22Rv1 (cell line): ENCODE measurements at regions not wholly inside any gene's neighbourhood (a gene's known extent, or its start where the extent isn't known, plus 50 kb on each side); places are given as distances from the start of the nearest gene placed in this dataset.

ENCODE experiments used
- ZFX ChIP-seq: fragments of 450-650 bp; IDR thresholded peaks from 2 replicates; pipeline ENCODE4 v1.6.1; 2017; ENCODE audit warnings: antibody characterized with exemption, borderline replicate concordance
- TF ChIP-seq, protein P1 (sequence below): fragments of 450-650 bp; IDR thresholded peaks from 2 replicates; pipeline ENCODE4 v1.5.1; 2017; ENCODE audit warnings: mild to moderate bottlenecking

DNA sequence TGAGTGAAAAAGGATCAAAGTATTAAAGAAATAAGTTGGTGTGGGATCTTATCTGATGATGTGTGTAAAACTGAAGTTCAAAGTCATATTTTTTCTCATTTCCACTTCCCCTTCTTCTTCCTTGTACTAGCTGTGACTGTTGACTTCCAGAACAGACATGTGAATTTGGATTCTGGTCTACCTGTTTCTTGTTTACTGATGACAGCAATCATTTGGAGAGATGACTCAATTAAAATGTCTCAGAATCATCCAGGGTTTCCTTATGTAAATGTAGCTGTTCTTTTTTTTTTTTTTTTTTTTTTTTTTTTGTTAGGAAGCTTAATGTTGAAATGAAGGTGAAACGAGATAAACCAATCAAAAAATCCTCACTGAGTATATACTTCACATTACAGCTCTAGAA lies 819.9 kb upstream of the PIK3C3 start:
- TF ChIP-seq, protein P1, sequence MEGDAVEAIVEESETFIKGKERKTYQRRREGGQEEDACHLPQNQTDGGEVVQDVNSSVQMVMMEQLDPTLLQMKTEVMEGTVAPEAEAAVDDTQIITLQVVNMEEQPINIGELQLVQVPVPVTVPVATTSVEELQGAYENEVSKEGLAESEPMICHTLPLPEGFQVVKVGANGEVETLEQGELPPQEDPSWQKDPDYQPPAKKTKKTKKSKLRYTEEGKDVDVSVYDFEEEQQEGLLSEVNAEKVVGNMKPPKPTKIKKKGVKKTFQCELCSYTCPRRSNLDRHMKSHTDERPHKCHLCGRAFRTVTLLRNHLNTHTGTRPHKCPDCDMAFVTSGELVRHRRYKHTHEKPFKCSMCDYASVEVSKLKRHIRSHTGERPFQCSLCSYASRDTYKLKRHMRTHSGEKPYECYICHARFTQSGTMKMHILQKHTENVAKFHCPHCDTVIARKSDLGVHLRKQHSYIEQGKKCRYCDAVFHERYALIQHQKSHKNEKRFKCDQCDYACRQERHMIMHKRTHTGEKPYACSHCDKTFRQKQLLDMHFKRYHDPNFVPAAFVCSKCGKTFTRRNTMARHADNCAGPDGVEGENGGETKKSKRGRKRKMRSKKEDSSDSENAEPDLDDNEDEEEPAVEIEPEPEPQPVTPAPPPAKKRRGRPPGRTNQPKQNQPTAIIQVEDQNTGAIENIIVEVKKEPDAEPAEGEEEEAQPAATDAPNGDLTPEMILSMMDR: no peak
- no peak for TF ChIP-seq ZFX
